ENCODE measurements at regions not wholly inside any gene's neighbourhood (a gene's known extent, or its start where the extent isn't known, plus 50 kb on each side); places are given as distances from the start of the nearest gene placed in this dataset.

GRCh38 chr15:100703671-100704070 is 101.3 kb downstream of the ASB7 start:
- TF ChIP-seq, protein P1, sequence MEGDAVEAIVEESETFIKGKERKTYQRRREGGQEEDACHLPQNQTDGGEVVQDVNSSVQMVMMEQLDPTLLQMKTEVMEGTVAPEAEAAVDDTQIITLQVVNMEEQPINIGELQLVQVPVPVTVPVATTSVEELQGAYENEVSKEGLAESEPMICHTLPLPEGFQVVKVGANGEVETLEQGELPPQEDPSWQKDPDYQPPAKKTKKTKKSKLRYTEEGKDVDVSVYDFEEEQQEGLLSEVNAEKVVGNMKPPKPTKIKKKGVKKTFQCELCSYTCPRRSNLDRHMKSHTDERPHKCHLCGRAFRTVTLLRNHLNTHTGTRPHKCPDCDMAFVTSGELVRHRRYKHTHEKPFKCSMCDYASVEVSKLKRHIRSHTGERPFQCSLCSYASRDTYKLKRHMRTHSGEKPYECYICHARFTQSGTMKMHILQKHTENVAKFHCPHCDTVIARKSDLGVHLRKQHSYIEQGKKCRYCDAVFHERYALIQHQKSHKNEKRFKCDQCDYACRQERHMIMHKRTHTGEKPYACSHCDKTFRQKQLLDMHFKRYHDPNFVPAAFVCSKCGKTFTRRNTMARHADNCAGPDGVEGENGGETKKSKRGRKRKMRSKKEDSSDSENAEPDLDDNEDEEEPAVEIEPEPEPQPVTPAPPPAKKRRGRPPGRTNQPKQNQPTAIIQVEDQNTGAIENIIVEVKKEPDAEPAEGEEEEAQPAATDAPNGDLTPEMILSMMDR (conservative IDR thresholded peaks at IDR 0.05; ENCODE audit: low read length) = no peak
- no peak for TF ChIP-seq EZH2phosphoT487 (IDR thresholded peaks at IDR 0.05; ENCODE audit: borderline replicate concordance)
